Kidney (tissue), 13 donors: ENCODE measurements at regions not wholly inside any gene's neighbourhood (a gene's known extent, or its start where the extent isn't known, plus 50 kb on each side); places are given as distances from the start of the nearest gene placed in this dataset.
"Not testable (repeated sequence)": the region's sequence is repeated elsewhere in the genome, so short reads cannot be mapped to it uniquely, and the experiment has no call there.

Experiments used
- DNase-seq, 5 donors: peaks; one replicate each; pipeline ENCODE4 v3.0.0-alpha.2; 2013 to 2020
- FAIRE-seq: peaks from 2 replicates; lab custom pipeline; 2012; peaks lifted over from hg19 to GRCh38; lab: Jason Lieb, UNC
- H3K27ac ChIP-seq, 2 donors: one replicate each; pipeline ENCODE4 v1.7.0; 2013; ENCODE audit warnings: low read depth in 2 of 2, low read length in 2 of 2, inconsistent platforms in 1 of 2
- H3K27me3 ChIP-seq: one replicate; pipeline ENCODE4 v1.7.1; 2013; ENCODE audit warnings: low read length, inconsistent platforms; ENCODE audit not compliant: control insufficient read depth, insufficient read depth
- H3K36me3 ChIP-seq, 3 donors: one replicate each; pipeline versions ENCODE4 v1.7.0 to v1.7.1; 2013; ENCODE audit warnings: low read length in 3 of 3, control low read depth in 1 of 3, inconsistent platforms in 1 of 3; ENCODE audit not compliant: insufficient read depth in 3 of 3, control insufficient read depth in 2 of 3
- H3K4me1 ChIP-seq, 3 donors: one replicate each; pipeline versions ENCODE4 v1.7.0 to v1.7.1; 2013; ENCODE audit warnings: low read length in 3 of 3, inconsistent platforms in 1 of 3, low read depth in 1 of 3; ENCODE audit not compliant: control insufficient read depth in 2 of 3, insufficient read depth in 2 of 3
- H3K4me3 ChIP-seq, 3 donors: one replicate each; pipeline versions ENCODE4 v1.7.0 to v1.8.1; 2013; ENCODE audit warnings: low read length in 3 of 3, control low read depth in 1 of 3, inconsistent platforms in 1 of 3
- H3K9ac ChIP-seq, 3 donors: one replicate each; pipeline versions ENCODE4 v1.7.0 to v1.7.1; 2013; ENCODE audit warnings: low read length in 3 of 3, control low read depth in 1 of 3, inconsistent platforms in 1 of 3
- H3K9me3 ChIP-seq, 3 donors: one replicate each; pipeline versions ENCODE4 v1.7.0 to v1.7.1; 2013; ENCODE audit warnings: low read length in 3 of 3, control low read depth in 1 of 3, inconsistent platforms in 1 of 3; ENCODE audit not compliant: control insufficient read depth in 2 of 3, insufficient read depth in 1 of 3
- intact Hi-C: fragments of 100-400 bp; cut with DNase I; formaldehyde crosslinking; loops from one replicate; pipeline ENCODE4 v1.11.1; 2022
- TF ChIP-seq, protein P1 (sequence below): IDR thresholded peaks from 3 replicates; pipeline ENCODE4 v1.5.1; 2012; ENCODE audit warnings: mild to moderate bottlenecking, moderate library complexity, borderline replicate concordance; ENCODE audit not compliant: insufficient read depth; ENCODE audit errors: extremely low read depth
- donor health status: control.
- donor health status: control.
- donor health status: control.
- donor health status: control.
- donor health status: control.
- donor health status: DM: yes; HTN: yes; CAD: no.
- donor health status: Normal renal cell carcinoma (clear cell type).

DNA sequence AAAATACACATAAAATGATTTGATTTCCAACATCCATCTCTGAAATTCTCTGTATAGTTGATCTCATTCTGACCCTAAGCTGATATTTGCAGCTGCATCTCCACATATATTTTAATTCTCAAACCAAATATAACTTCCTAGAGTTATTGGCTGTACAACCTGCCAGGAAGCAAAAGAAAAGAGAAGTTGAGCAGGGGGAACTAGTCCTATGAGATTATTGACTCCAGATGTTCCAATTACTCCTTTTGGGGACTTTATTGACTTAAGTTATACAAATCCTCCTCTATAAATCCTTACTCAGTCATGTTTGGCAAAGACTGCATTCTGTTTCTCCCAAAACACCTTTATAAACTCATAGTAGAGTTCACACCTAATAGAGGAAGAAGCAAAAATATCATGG is 599.4 kb upstream of the ANKRD30A start:
- no peak for FAIRE-seq
- Histone ChIP-seq H3K36me3 (no peaks in the 10 kb centered on the region), H3K9ac (no peak overlapping the region), H3K27me3 (no peaks in the 10 kb centered on the region), H3K9me3 (no peaks in the 10 kb centered on the region), H3K4me1 (no peaks in the 10 kb centered on the region), H3K4me3 (no peak overlapping the region), H3K27ac (no peak overlapping the region)
- TF ChIP-seq, protein P1, sequence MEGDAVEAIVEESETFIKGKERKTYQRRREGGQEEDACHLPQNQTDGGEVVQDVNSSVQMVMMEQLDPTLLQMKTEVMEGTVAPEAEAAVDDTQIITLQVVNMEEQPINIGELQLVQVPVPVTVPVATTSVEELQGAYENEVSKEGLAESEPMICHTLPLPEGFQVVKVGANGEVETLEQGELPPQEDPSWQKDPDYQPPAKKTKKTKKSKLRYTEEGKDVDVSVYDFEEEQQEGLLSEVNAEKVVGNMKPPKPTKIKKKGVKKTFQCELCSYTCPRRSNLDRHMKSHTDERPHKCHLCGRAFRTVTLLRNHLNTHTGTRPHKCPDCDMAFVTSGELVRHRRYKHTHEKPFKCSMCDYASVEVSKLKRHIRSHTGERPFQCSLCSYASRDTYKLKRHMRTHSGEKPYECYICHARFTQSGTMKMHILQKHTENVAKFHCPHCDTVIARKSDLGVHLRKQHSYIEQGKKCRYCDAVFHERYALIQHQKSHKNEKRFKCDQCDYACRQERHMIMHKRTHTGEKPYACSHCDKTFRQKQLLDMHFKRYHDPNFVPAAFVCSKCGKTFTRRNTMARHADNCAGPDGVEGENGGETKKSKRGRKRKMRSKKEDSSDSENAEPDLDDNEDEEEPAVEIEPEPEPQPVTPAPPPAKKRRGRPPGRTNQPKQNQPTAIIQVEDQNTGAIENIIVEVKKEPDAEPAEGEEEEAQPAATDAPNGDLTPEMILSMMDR = no peak
- intact Hi-C loops = no loop called here
- DNase-seq = no peak

DNA sequence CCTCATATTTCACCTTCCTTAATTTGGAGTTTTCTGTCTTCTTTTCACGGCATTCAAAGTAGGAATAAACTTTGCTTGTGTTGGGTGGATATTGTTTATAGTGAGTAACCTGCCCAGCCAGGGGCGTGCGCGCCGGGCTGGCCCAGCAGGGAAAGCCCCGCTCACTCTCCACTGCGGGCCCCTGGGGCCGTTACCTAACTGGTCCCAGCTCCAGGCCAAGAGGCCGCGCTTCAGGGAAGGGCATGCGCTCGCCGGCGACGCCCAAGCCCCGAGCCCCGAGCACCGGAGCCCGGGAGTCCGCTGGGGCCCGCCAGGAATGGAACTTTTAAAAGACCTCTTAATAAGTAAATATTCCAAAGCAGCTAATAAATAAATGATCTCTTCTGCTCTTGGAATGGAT is 601.3 kb upstream of the ANKRD30A start:
- H3K27ac ChIP-seq, FAIRE-seq, H3K4me1 ChIP-seq, intact Hi-C loops, H3K9ac ChIP-seq, H3K27me3 ChIP-seq, H3K4me3 ChIP-seq, H3K36me3 ChIP-seq, H3K9me3 ChIP-seq, DNase-seq: not testable (repeated sequence)

DNA sequence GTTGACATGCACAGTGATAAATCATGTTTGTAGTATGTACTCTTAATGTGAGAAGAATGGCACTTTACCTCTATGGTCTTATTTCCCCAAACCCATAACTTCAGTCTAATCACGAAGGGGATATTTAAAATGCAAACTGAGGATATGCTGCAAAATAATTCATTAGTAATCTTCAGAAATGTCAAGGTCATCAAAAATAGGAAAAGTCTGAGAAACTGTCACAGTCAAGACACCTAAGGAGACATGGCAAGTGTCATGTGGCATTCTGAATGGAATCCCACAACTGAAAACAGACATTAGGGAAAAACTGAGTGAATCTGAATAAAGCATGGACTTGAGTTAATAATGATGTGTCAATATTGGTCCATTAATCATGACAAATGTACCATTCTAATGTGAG is 605.5 kb upstream of the ANKRD30A start:
- Histone ChIP-seq H3K9ac (no peak overlapping the region), H3K9me3 (peaks cover 0 to 2% (median 0%) of the 10 kb centered on the region in 3 donors), H3K36me3 (no peaks in the 10 kb centered on the region), H3K4me3 (no peak overlapping the region), H3K27me3 (no peaks in the 10 kb centered on the region), H3K27ac (no peak overlapping the region), H3K4me1 (no peaks in the 10 kb centered on the region)
- FAIRE-seq (no peak), DNase-seq (no peak)
- intact Hi-C loops = no loop called here
- TF ChIP-seq, protein P1 = no peak

DNA sequence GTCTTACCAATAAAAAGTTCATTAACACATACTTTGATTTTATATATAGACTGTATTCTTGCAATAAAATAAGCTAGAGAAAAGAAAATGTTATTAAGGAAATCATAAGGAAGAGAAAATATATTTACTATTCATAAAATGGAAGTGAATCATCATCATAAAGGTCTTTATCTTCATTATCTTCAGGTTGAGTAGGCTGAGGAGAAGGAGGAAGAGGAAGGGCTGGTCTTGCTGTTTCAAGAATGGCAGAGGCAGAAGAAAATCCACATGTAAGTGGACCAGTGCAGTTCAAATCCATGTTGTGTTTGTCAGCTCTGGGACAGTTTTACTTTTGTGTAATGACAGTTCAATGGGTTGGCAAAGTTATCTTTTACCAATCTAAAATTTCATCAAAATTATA is 609.1 kb upstream of the ANKRD30A start:
- TF ChIP-seq, protein P1 = no peak
- FAIRE-seq (no peak), DNase-seq (no peak)
- H3K9me3 ChIP-seq = peaks cover 0 to 2% (median 0%) of the 10 kb centered on the region in 3 donors
- H3K27ac ChIP-seq = no peak overlapping the region
- intact Hi-C loops = no loop called here
- H3K27me3 ChIP-seq = no peaks in the 10 kb centered on the region
- H3K9ac ChIP-seq = no peak overlapping the region
- no peaks in the 10 kb centered on the region for H3K4me1 ChIP-seq
- no peaks in the 10 kb centered on the region for H3K36me3 ChIP-seq
- no peak overlapping the region for H3K4me3 ChIP-seq
